Gastroesophageal sphincter (tissue), 4 donors: ENCODE measurements at regions not wholly inside any gene's neighbourhood (a gene's known extent, or its start where the extent isn't known, plus 50 kb on each side); places are given as distances from the start of the nearest gene placed in this dataset.

Source experiments
- ATAC-seq: fragments of 150-250 bp; one replicate; pipeline ENCODE4 v1.9.1; 2016; ENCODE audit warnings: mild to moderate bottlenecking, moderate library complexity
- H3K27ac ChIP-seq, 4 donors: fragments of 200-600 bp; sonication (generic) in 3 of 4; 1 replicate in 3 of 4; 2 replicates in 1 of 4; pipeline ENCODE4 v1.5.1; 2016 to 2019
- H3K27me3 ChIP-seq: fragments of 200-600 bp; sonication (generic); one replicate; pipeline ENCODE4 v1.5.1; 2019
- H3K36me3 ChIP-seq, 2 donors: fragments of 200-600 bp; sonication (generic); one replicate each; pipeline ENCODE4 v1.5.1; 2019; ENCODE audit warnings: control low read depth in 1 of 2
- H3K4me1 ChIP-seq, 3 donors: fragments of 200-600 bp; sonication (generic); 1 replicate in 2 of 3; 2 replicates in 1 of 3; pipeline ENCODE4 v1.5.1; 2016 to 2019; ENCODE audit warnings: control low read depth in 2 of 3
- H3K4me3 ChIP-seq, 2 donors: fragments of 200-600 bp; sonication (generic); one replicate each; pipeline ENCODE4 v1.5.1; 2019; ENCODE audit warnings: mild to moderate bottlenecking in 1 of 2, moderate library complexity in 1 of 2
- H3K9me3 ChIP-seq, 3 donors: fragments of 200-600 bp; sonication (generic); one replicate each; pipeline ENCODE4 v1.5.1; 2017 to 2019; ENCODE audit warnings: control low read depth in 2 of 3
- CTCF ChIP-seq, 4 experiments: fragments of 200-600 bp in 2 of 4; fragments of 450-650 bp in 2 of 4; sonication (generic) in 1 of 4; IDR thresholded peaks; one replicate each; pipeline ENCODE4 v1.5.1; 2017 to 2019; ENCODE audit warnings: antibody characterized with exemption in 4 of 4, mild to moderate bottlenecking in 2 of 4, moderate library complexity in 2 of 4
- EP300 ChIP-seq: sonication (generic); formaldehyde crosslinking; IDR thresholded peaks from one replicate; pipeline ENCODE4 v1.6.1; 2017; ENCODE audit warnings: antibody characterized with exemption, mild to moderate bottlenecking
- POLR2A ChIP-seq, 2 donors: fragments of 450-650 bp; IDR thresholded peaks; one replicate each; pipeline ENCODE4 v1.6.1; 2017; ENCODE audit warnings: antibody characterized with exemption in 2 of 2, mild to moderate bottlenecking in 2 of 2, moderate library complexity in 1 of 2
- POLR2AphosphoS5 ChIP-seq: sonication (generic); formaldehyde crosslinking; IDR thresholded peaks from one replicate; pipeline ENCODE4 v1.6.1; 2017; ENCODE audit warnings: antibody characterized with exemption
- WGBS, 2 donors: methylation state at CpG; one replicate each; pipeline ENCODE4 v1.1.5; 2018; ENCODE audit warnings: low coverage in 1 of 2; 5-methylcytosine and 5-hydroxymethylcytosine counted together

GRCh38 chr20:34190262-34190661, 51.0 kb upstream of the ASIP start:
- peaks cover 4% of the 10 kb centered on the region for H3K27me3 ChIP-seq
- TF ChIP-seq EP300 (no peak), POLR2AphosphoS5 (no peak), CTCF (IDR thresholded peaks at IDR 0.05) (no peak), POLR2A (IDR thresholded peaks at IDR 0.05) (no peak)
- ATAC-seq: no peak
- H3K27ac ChIP-seq: no peak overlapping the region
- no peaks in the 10 kb centered on the region for H3K36me3 ChIP-seq
- H3K9me3 ChIP-seq: no peaks in the 10 kb centered on the region
- whole genome bisulfite sequencing, 2 donors: 26 to 36% methylated on average over 3 of the region's 3 CpGs
- H3K4me1 ChIP-seq: peaks cover 0 to 4% (median 0%) of the 10 kb centered on the region in 3 donors
- H3K4me3 ChIP-seq: no peak overlapping the region

- no peak overlapping the region for H3K27ac ChIP-seq
- 0% methylated on average over 1 to 3 of the region's 3 CpGs for WGBS, 2 donors
- no peak for TF ChIP-seq EP300
- TF ChIP-seq CTCF (IDR thresholded peaks at IDR 0.05): peak; percentile 40 to 78 (median 72)
- TF ChIP-seq POLR2A (IDR thresholded peaks at IDR 0.05): no peak
- H3K27me3 ChIP-seq: peaks cover 4% of the 10 kb centered on the region
- peaks cover 0 to 4% (median 0%) of the 10 kb centered on the region in 3 donors for H3K4me1 ChIP-seq
- no peaks in the 10 kb centered on the region for H3K9me3 ChIP-seq
- H3K4me3 ChIP-seq: no peak overlapping the region
- H3K36me3 ChIP-seq: no peaks in the 10 kb centered on the region
- ATAC-seq: peak; percentile 90
Measured at GRCh38 chr20:34190679-34191090, 50.5 kb upstream of the ASIP start.
